ENCODE measurements at regions not wholly inside any gene's neighbourhood (a gene's known extent, or its start where the extent isn't known, plus 50 kb on each side); places are given as distances from the start of the nearest gene placed in this dataset.
A peak's percentile ranks its signal among the peaks of the same experiment; 100 is the strongest.

- Histone ChIP-seq H3K27me3 (ENCODE audit: low read depth) (no peaks in the 10 kb centered on the region), H3K27ac (no peak overlapping the region), H3K36me3 (no peaks in the 10 kb centered on the region), H3K4me1 (no peaks in the 10 kb centered on the region), H3K9me3 (no peaks in the 10 kb centered on the region), H3K4me3 (no peak overlapping the region)
- intact Hi-C loops (cut with DNase I), result no loop called here
- TF ChIP-seq, protein P1, sequence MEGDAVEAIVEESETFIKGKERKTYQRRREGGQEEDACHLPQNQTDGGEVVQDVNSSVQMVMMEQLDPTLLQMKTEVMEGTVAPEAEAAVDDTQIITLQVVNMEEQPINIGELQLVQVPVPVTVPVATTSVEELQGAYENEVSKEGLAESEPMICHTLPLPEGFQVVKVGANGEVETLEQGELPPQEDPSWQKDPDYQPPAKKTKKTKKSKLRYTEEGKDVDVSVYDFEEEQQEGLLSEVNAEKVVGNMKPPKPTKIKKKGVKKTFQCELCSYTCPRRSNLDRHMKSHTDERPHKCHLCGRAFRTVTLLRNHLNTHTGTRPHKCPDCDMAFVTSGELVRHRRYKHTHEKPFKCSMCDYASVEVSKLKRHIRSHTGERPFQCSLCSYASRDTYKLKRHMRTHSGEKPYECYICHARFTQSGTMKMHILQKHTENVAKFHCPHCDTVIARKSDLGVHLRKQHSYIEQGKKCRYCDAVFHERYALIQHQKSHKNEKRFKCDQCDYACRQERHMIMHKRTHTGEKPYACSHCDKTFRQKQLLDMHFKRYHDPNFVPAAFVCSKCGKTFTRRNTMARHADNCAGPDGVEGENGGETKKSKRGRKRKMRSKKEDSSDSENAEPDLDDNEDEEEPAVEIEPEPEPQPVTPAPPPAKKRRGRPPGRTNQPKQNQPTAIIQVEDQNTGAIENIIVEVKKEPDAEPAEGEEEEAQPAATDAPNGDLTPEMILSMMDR (IDR thresholded peaks at IDR 0.05), result peak; percentile 79
- no peak for ATAC-seq
- DNase-seq, result no peak
Observed at GRCh38 chr7:32347244-32347828, 142.8 kb downstream of the LSM5 start.

GRCh38 chr7:32346253-32346652 is 143.9 kb downstream of the LSM5 start:
- no peaks in the 10 kb centered on the region for H3K27me3 ChIP-seq (ENCODE audit: low read depth)
- no peak for ATAC-seq
- H3K4me1 ChIP-seq, result no peaks in the 10 kb centered on the region
- H3K9me3 ChIP-seq, result no peaks in the 10 kb centered on the region
- H3K36me3 ChIP-seq, result no peaks in the 10 kb centered on the region
- TF ChIP-seq, protein P1 (IDR thresholded peaks at IDR 0.05), result no peak
- DNase-seq, result no peak
- intact Hi-C loops (cut with DNase I), result no loop called here
- H3K4me3 ChIP-seq, result no peak overlapping the region
- no peak overlapping the region for H3K27ac ChIP-seq

GRCh38 chr7:32336726-32337125 is 153.5 kb downstream of the LSM5 start:
- no peak for ATAC-seq
- Histone ChIP-seq H3K4me3 (no peak overlapping the region), H3K9me3 (peaks cover 6% of the 10 kb centered on the region), H3K27ac (no peak overlapping the region), H3K36me3 (no peaks in the 10 kb centered on the region), H3K27me3 (ENCODE audit: low read depth) (no peaks in the 10 kb centered on the region), H3K4me1 (no peaks in the 10 kb centered on the region)
- DNase-seq, result no peak
- intact Hi-C loops (cut with DNase I), result no loop called here
- TF ChIP-seq, protein P1 (IDR thresholded peaks at IDR 0.05), result no peak

DNA sequence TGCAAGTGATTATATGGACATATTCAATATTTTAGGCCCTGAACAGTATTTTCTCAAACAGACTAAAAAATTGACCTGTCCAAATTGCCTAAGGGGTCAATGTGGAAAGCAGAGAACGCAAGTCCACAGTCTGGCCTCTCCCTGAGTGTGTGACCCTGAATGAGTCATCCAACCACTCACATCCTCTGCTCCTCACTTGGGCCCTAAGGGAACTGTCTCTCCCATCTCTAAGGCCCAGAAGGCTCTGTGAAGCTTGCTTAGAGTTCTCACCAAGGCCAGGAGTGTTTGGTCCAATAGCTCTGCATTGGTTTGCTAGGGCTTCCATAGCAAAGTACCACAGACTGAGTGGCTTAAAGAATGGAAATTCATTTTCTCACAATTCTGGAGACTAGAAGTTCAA is 155.1 kb downstream of the LSM5 start:
- intact Hi-C loops (cut with DNase I), result no loop called here
- TF ChIP-seq, protein P1 (IDR thresholded peaks at IDR 0.05), result no peak
- no peak for ATAC-seq

DNA sequence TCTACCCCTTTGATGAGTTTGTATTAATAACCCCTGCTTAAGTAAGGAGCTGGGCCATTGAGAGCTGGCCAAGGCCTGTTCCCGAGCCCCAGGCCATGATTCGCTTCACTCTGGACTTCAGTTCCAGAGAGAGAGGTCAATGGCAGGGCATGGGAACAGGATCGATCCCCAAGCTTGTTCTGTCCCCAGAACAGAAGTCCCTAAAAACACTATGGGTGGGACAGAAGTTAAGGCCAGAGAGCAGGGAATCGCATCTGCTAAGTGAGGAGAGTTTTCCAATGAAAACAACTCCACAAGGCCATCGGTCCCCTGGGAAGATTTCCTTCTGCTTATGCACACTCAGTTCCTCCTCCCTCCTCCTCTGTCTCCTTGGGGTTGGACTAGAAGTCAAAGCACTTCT is 159.6 kb downstream of the LSM5 start:
- no peak for ATAC-seq
- Histone ChIP-seq H3K4me3 (no peak overlapping the region), H3K36me3 (no peaks in the 10 kb centered on the region), H3K9me3 (peaks cover 6% of the 10 kb centered on the region), H3K27me3 (ENCODE audit: low read depth) (no peaks in the 10 kb centered on the region), H3K27ac (no peak overlapping the region), H3K4me1 (no peaks in the 10 kb centered on the region)
- intact Hi-C loops (cut with DNase I), result no loop called here
- TF ChIP-seq, protein P1 (IDR thresholded peaks at IDR 0.05), result no peak
- DNase-seq, result no peak

More for the DNA sequence above, 155.1 kb downstream of the LSM5 start:
- Histone ChIP-seq H3K9me3 (peaks cover 6% of the 10 kb centered on the region), H3K27me3 (ENCODE audit: low read depth) (no peaks in the 10 kb centered on the region), H3K36me3 (no peaks in the 10 kb centered on the region), H3K4me1 (no peaks in the 10 kb centered on the region), H3K4me3 (no peak overlapping the region), H3K27ac (no peak overlapping the region)
- no peak for DNase-seq
